Smooth muscle cell (in vitro differentiated cells): ENCODE measurements at regions not wholly inside any gene's neighbourhood (a gene's known extent, or its start where the extent isn't known, plus 50 kb on each side); places are given as distances from the start of the nearest gene placed in this dataset.
"Not testable (repeated sequence)": the region's sequence is repeated elsewhere in the genome, so short reads cannot be mapped to it uniquely, and the experiment has no call there.

Experiments used
- DNase-seq: peaks from one replicate; lab custom pipeline; 2025; ENCODE audit not compliant: unreplicated experiment; lab: John Stamatoyannopoulos, UW
- H2AFZ ChIP-seq: fragments of 200-600 bp; sonication (generic); 2 replicates; pipeline ENCODE4 v1.6.0; 2016; ENCODE audit warnings: antibody characterized with exemption, low read depth, mild to moderate bottlenecking
- H3F3A ChIP-seq: fragments of 200-600 bp; sonication (generic); 2 replicates; pipeline ENCODE4 v1.6.0; 2017; ENCODE audit warnings: antibody characterized with exemption, low read depth
- H3K27ac ChIP-seq: fragments of 200-600 bp; sonication (generic); 2 replicates; pipeline ENCODE4 v1.5.1; 2016; ENCODE audit warnings: low read depth, mild to moderate bottlenecking
- H3K27me3 ChIP-seq: fragments of 200-600 bp; sonication (generic); 2 replicates; pipeline ENCODE4 v1.6.1; 2016; ENCODE audit warnings: low read depth, mild to moderate bottlenecking
- H3K36me3 ChIP-seq: fragments of 200-600 bp; sonication (generic); 2 replicates; pipeline ENCODE4 v1.5.1; 2016; ENCODE audit warnings: low read depth
- H3K4me1 ChIP-seq: fragments of 200-600 bp; sonication (generic); 2 replicates; pipeline ENCODE4 v1.5.1; 2016; ENCODE audit warnings: low read depth
- H3K4me2 ChIP-seq: fragments of 200-600 bp; sonication (generic); 2 replicates; pipeline ENCODE4 v1.6.0; 2016; ENCODE audit warnings: mild to moderate bottlenecking
- H3K4me3 ChIP-seq: fragments of 200-600 bp; sonication (generic); 2 replicates; pipeline ENCODE4 v1.5.1; 2016; ENCODE audit warnings: mild to moderate bottlenecking
- H3K79me2 ChIP-seq: fragments of 200-600 bp; sonication (generic); 2 replicates; pipeline ENCODE4 v1.6.0; 2016; ENCODE audit warnings: low read depth, mild to moderate bottlenecking
- H3K9ac ChIP-seq: fragments of 200-600 bp; sonication (generic); 2 replicates; pipeline ENCODE4 v1.6.0; 2016; ENCODE audit warnings: low read depth
- H3K9me3 ChIP-seq: fragments of 200-600 bp; sonication (generic); replicated peaks from 2 replicates; pipeline ENCODE4 v1.5.1; 2016; ENCODE audit warnings: low read depth
- H4K20me1 ChIP-seq: fragments of 200-600 bp; sonication (generic); 2 replicates; pipeline ENCODE4 v1.6.0; 2016; ENCODE audit warnings: low read depth
- WGBS: methylation state at CpG from one replicate; pipeline ENCODE4 v1.1.7; 2016; ENCODE audit warnings: low lambda C conversion rate; 5-methylcytosine and 5-hydroxymethylcytosine counted together
- TF ChIP-seq, protein P1 (sequence below): fragments of 200-600 bp; sonication (generic); IDR thresholded peaks from 2 replicates; pipeline ENCODE4 v1.5.1; 2017; ENCODE audit warnings: borderline replicate concordance, mild to moderate bottlenecking, antibody characterized with exemption; ENCODE audit not compliant: insufficient read depth, poor library complexity, severe bottlenecking

DNA sequence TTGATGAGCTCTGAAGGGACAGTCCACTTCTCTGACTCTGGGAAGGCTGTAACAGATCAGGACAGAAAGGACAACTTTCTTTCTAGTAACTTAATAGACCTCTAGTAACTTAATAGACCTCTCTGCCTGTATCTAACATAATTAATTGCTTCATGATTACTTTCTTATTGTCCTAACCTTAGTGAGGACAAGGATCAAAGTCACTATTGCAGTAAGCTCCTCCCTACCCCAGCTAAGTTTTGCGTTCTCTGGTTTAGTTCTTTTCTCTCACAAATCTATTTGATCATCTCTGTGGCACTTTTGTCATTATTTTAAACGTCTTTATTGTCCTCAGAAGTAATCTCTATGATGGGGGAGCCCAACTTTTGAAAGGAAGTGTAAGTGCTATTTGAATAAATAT, 125.5 kb upstream of the UGP2 start:
- Histone ChIP-seq H3K4me2 (no peak overlapping the region), H3K4me1 (no peaks in the 10 kb centered on the region), H3K4me3 (no peak overlapping the region)

GRCh38 chr2:63719052-63719451, 122.6 kb upstream of the UGP2 start:
- H3K4me2 ChIP-seq, result no peak overlapping the region
- H3K36me3 ChIP-seq, result no peaks in the 10 kb centered on the region
- no peaks in the 10 kb centered on the region for H3K79me2 ChIP-seq
- TF ChIP-seq, protein P1, sequence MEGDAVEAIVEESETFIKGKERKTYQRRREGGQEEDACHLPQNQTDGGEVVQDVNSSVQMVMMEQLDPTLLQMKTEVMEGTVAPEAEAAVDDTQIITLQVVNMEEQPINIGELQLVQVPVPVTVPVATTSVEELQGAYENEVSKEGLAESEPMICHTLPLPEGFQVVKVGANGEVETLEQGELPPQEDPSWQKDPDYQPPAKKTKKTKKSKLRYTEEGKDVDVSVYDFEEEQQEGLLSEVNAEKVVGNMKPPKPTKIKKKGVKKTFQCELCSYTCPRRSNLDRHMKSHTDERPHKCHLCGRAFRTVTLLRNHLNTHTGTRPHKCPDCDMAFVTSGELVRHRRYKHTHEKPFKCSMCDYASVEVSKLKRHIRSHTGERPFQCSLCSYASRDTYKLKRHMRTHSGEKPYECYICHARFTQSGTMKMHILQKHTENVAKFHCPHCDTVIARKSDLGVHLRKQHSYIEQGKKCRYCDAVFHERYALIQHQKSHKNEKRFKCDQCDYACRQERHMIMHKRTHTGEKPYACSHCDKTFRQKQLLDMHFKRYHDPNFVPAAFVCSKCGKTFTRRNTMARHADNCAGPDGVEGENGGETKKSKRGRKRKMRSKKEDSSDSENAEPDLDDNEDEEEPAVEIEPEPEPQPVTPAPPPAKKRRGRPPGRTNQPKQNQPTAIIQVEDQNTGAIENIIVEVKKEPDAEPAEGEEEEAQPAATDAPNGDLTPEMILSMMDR, result no peak
- H3K4me1 ChIP-seq, result no peaks in the 10 kb centered on the region
- no peak overlapping the region for H3K9ac ChIP-seq
- no peak overlapping the region for H2AFZ ChIP-seq
- no peaks in the 10 kb centered on the region for H4K20me1 ChIP-seq
- no peak overlapping the region for H3K27ac ChIP-seq
- WGBS, result 82% methylated on average over 1 of the region's 1 CpG
- H3K27me3 ChIP-seq, result no peaks in the 10 kb centered on the region
- H3F3A ChIP-seq, result no peaks in the 10 kb centered on the region
- DNase-seq, result no peak
- H3K4me3 ChIP-seq, result no peak overlapping the region
- H3K9me3 ChIP-seq, result no peaks in the 10 kb centered on the region

More for the DNA sequence above, 125.5 kb upstream of the UGP2 start:
- Histone ChIP-seq H3K9ac (no peak overlapping the region), H2AFZ (no peak overlapping the region), H3F3A (no peaks in the 10 kb centered on the region), H3K79me2 (no peaks in the 10 kb centered on the region), H3K36me3 (no peaks in the 10 kb centered on the region), H3K9me3 (no peaks in the 10 kb centered on the region), H3K27me3 (no peaks in the 10 kb centered on the region), H3K27ac (no peak overlapping the region), H4K20me1 (no peaks in the 10 kb centered on the region)
- DNase-seq, result no peak
- WGBS, result 78% methylated on average over 2 of the region's 2 CpGs
- TF ChIP-seq, protein P1, result no peak

DNA sequence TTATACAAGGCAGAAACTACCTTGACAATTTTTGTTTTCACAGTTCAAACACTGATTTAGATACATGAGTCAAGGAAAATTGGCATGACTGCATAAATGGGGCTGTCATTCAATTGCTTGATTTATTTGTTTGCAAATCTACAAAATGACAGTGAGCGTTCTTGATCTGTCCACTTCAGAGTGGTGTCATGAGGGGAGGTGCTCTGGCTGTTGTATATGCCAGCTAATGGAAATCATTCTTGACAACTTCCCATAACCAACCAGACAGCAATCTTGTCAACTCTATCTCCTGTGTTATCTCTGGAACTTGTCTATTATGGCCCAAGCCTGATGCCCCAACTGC, 120.6 kb upstream of the UGP2 start:
- TF ChIP-seq, protein P1, result no peak
- Histone ChIP-seq H4K20me1 (no peaks in the 10 kb centered on the region), H3K27me3 (no peaks in the 10 kb centered on the region), H3K4me2 (no peak overlapping the region), H2AFZ (no peak overlapping the region), H3K4me3 (no peak overlapping the region), H3K79me2 (no peaks in the 10 kb centered on the region), H3K9ac (no peak overlapping the region), H3F3A (no peaks in the 10 kb centered on the region), H3K9me3 (no peaks in the 10 kb centered on the region), H3K36me3 (no peaks in the 10 kb centered on the region), H3K27ac (no peak overlapping the region), H3K4me1 (no peaks in the 10 kb centered on the region)
- 88% methylated on average over 1 of the region's 1 CpG for WGBS
- no peak for DNase-seq

DNA sequence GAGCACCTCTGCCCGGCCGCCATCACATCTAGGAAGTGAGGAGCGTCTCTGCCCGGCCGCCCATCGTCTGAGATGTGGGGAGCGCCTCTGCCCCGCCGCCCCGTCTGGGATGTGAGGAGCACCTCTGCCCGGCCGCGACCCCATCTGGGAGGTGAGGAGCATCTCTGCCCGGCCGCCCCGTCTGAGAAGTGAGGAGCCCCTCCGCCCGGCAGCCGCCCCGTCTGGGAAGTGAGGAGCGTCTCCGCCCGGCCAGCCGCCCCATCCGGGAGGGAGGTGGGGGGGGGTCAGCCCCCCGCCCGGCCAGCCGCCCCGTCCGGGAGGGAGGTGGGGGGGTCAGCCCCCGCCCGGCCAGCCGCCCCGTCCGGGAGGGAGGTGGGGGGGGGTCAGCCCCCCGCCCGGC, 119.4 kb upstream of the UGP2 start:
- not testable (repeated sequence) for H3K4me3 ChIP-seq, H4K20me1 ChIP-seq, H3K4me1 ChIP-seq, H3K27me3 ChIP-seq, H3K9me3 ChIP-seq, H2AFZ ChIP-seq, H3K36me3 ChIP-seq, DNase-seq, H3K9ac ChIP-seq, H3K27ac ChIP-seq, H3K4me2 ChIP-seq, H3K79me2 ChIP-seq, H3F3A ChIP-seq
- whole genome bisulfite sequencing, result 98% methylated on average over 9 of the region's 37 CpGs
